GM12878 (cell line): ENCODE measurements at regions not wholly inside any gene's neighbourhood (a gene's known extent, or its start where the extent isn't known, plus 50 kb on each side); places are given as distances from the start of the nearest gene placed in this dataset.

Experiments
- CBX5 ChIP-seq: sonication (generic); IDR thresholded peaks from 2 replicates; pipeline ENCODE4 v1.6.1; 2016; ENCODE audit warnings: low read depth, moderate library complexity, mild to moderate bottlenecking, inconsistent platforms
- CHD1 ChIP-seq: IDR thresholded peaks from 2 replicates; pipeline ENCODE4 v1.6.1; 2012; ENCODE audit warnings: low read depth, low read length, improper control_type of control experiment
- CHD2 ChIP-seq: IDR thresholded peaks from 2 replicates; pipeline ENCODE4 v1.6.1; 2011; ENCODE audit warnings: low read depth, low read length, improper control_type of control experiment, borderline replicate concordance
- CHD4 ChIP-seq: fragments of 200-600 bp; sonication (generic); IDR thresholded peaks from 2 replicates; pipeline ENCODE4 v1.6.1; 2016; ENCODE audit warnings: mild to moderate bottlenecking
- CREM ChIP-seq: IDR thresholded peaks from 2 replicates; pipeline ENCODE4 v1.6.1; 2014; ENCODE audit warnings: antibody characterized with exemption, low read depth
- CUX1 ChIP-seq: IDR thresholded peaks from 2 replicates; pipeline ENCODE4 v1.6.1; 2012; ENCODE audit warnings: improper control_type of control experiment, low read depth, low read length; ENCODE audit not compliant: insufficient replicate concordance
- EGR1 ChIP-seq, 2 experiments: IDR thresholded peaks; 1 replicate in 1 of 2; 2 replicates in 1 of 2; pipeline ENCODE4 v1.6.1; 2011 to 2012; ENCODE audit warnings: low read depth in 2 of 2, low read length in 2 of 2, borderline replicate concordance in 1 of 2, mild to moderate bottlenecking in 1 of 2, moderate library complexity in 1 of 2
- HDAC6 ChIP-seq: fragments of 200-600 bp; sonication (generic); IDR thresholded peaks from one replicate; pipeline ENCODE4 v1.8.0; 2017; ENCODE audit warnings: antibody characterized with exemption; ENCODE audit not compliant: unreplicated experiment
- JUNB ChIP-seq: IDR thresholded peaks from 2 replicates; pipeline ENCODE4 v1.6.1; 2016; ENCODE audit warnings: antibody characterized with exemption, mild to moderate bottlenecking
- MEF2A ChIP-seq: IDR thresholded peaks from 2 replicates; pipeline ENCODE4 v1.6.1; 2011; ENCODE audit warnings: low read depth, mild to moderate bottlenecking, low read length, moderate library complexity; ENCODE audit not compliant: insufficient read depth
- NFIC ChIP-seq: IDR thresholded peaks from 2 replicates; pipeline ENCODE4 v1.6.1; 2012; ENCODE audit warnings: low read depth, mild to moderate bottlenecking, inconsistent platforms, low read length, moderate library complexity
- NFYA ChIP-seq: IDR thresholded peaks from 2 replicates; pipeline ENCODE4 v1.6.1; 2011; ENCODE audit warnings: low read depth, mild to moderate bottlenecking, low read length, improper control_type of control experiment, borderline replicate concordance
- POU2F2 ChIP-seq: IDR thresholded peaks from 3 replicates; pipeline ENCODE4 v1.6.1; 2011; ENCODE audit warnings: low read depth, mild to moderate bottlenecking, low read length, borderline replicate concordance
- RAD51 ChIP-seq: fragments of 450-650 bp; IDR thresholded peaks from 2 replicates; pipeline ENCODE4 v1.6.1; 2016; ENCODE audit warnings: moderate library complexity, mild to moderate bottlenecking, inconsistent platforms
- RCOR1 ChIP-seq: conservative IDR thresholded peaks from 2 replicates; pipeline ENCODE4 v1.6.1; 2012; ENCODE audit warnings: low read depth, low read length, improper control_type of control experiment
- REST ChIP-seq: IDR thresholded peaks from 2 replicates; pipeline ENCODE4 v1.6.1; 2012; ENCODE audit warnings: mild to moderate bottlenecking, low read depth, low read length
- SIX5 ChIP-seq: IDR thresholded peaks from 2 replicates; pipeline ENCODE4 v1.6.1; 2011; ENCODE audit warnings: mild to moderate bottlenecking, low read depth, low read length, moderate library complexity; ENCODE audit not compliant: severe bottlenecking
- SPI1 ChIP-seq: IDR thresholded peaks from 2 replicates; pipeline ENCODE4 v1.6.1; 2011; ENCODE audit warnings: low read depth, mild to moderate bottlenecking, low read length, moderate library complexity, borderline replicate concordance; ENCODE audit not compliant: insufficient read depth
- SREBF2 ChIP-seq: IDR thresholded peaks from 2 replicates; pipeline ENCODE4 v1.6.1; 2012; ENCODE audit warnings: mild to moderate bottlenecking, low read length
- TAF1 ChIP-seq: IDR thresholded peaks from 2 replicates; pipeline ENCODE4 v1.6.1; 2011; ENCODE audit warnings: mild to moderate bottlenecking, low read depth, low read length, borderline replicate concordance
- TBL1XR1 ChIP-seq: IDR thresholded peaks from 2 replicates; pipeline ENCODE4 v1.6.1; 2012; ENCODE audit warnings: low read depth, low read length, improper control_type of control experiment
- TCF12 ChIP-seq: IDR thresholded peaks from 2 replicates; pipeline ENCODE4 v1.6.1; 2011; ENCODE audit warnings: low read depth, mild to moderate bottlenecking, low read length
- ZBED1 ChIP-seq: IDR thresholded peaks from 2 replicates; pipeline ENCODE4 v1.6.1; 2016; ENCODE audit warnings: borderline replicate concordance
- ZNF622 ChIP-seq: fragments of 450-650 bp; IDR thresholded peaks from 2 replicates; pipeline ENCODE4 v1.6.1; 2017; ENCODE audit warnings: mild to moderate bottlenecking, inconsistent platforms

GRCh38 chr5:68443091-68443490, 227.5 kb downstream of the PIK3R1 start (continued):
- no peak for TF ChIP-seq TAF1
- TF ChIP-seq NFYA: no peak
- TF ChIP-seq SPI1: no peak
- TF ChIP-seq TBL1XR1: no peak
- no peak for TF ChIP-seq EGR1 (IDR thresholded peaks at IDR 0.05; ENCODE audit: borderline replicate concordance in 1 of 2, low read depth in 2 of 2, low read length in 2 of 2)
- no peak for TF ChIP-seq REST
- no peak for TF ChIP-seq SIX5
- 0 out of 2 replicates have a peak, but pooled peaks have one; percentile 25 for TF ChIP-seq JUNB
- no peak for TF ChIP-seq ZNF622
- TF ChIP-seq RAD51: no peak
- TF ChIP-seq TCF12: no peak
- TF ChIP-seq RCOR1: no peak
- TF ChIP-seq CUX1: no peak
- TF ChIP-seq MEF2A: no peak
- no peak for TF ChIP-seq CHD1
- no peak for TF ChIP-seq ZBED1
- no peak for TF ChIP-seq HDAC6
- TF ChIP-seq CHD4: no peak
- no peak for TF ChIP-seq CHD2
- TF ChIP-seq POU2F2: no peak
- no peak for TF ChIP-seq CREM
- TF ChIP-seq SREBF2: no peak
- TF ChIP-seq CBX5: no peak
- TF ChIP-seq NFIC: peak; percentile 32; the same call in 1 of the 2 replicates
